SK-N-SH (cell line): ENCODE measurements at regions not wholly inside any gene's neighbourhood (a gene's known extent, or its start where the extent isn't known, plus 50 kb on each side); places are given as distances from the start of the nearest gene placed in this dataset.

ENCODE experiments used
- CTCF ChIA-PET: fragments of 300-600, 350-600 bp; formaldehyde crosslinking; extraction: SDS; loops from one replicate; lab custom pipeline; 2021; lab: Yijun Ruan, JAX
- POLR2A ChIA-PET: fragments of 350-600 bp; sonication (Branson Sonifier 250); formaldehyde crosslinking; extraction: SDS; loops from one replicate; lab custom pipeline; 2020; ENCODE audit warnings: antibody characterized with exemption, inconsistent platforms; lab: Yijun Ruan, JAX
- DNase-seq: peaks from one replicate; pipeline ENCODE4 v3.0.0; 2012
- H2AFZ ChIP-seq: fragments of 200-600 bp; sonication (generic); 2 replicates; pipeline ENCODE4 v1.8.1; 2016; ENCODE audit warnings: antibody characterized with exemption, mild to moderate bottlenecking, low read depth
- H3F3A ChIP-seq: fragments of 200-600 bp; sonication (generic); replicated peaks from 2 replicates; pipeline ENCODE3; 2016; ENCODE audit warnings: antibody characterized with exemption, mild to moderate bottlenecking; ENCODE audit not compliant: insufficient read depth
- H3K27ac ChIP-seq, 2 experiments: fragments of 200-500 bp in 1 of 2; fragments of 200-600 bp in 1 of 2; sonication (Bioruptor generic) in 1 of 2; sonication (generic), shearing (Covaris generic) in 1 of 2; 2 replicates each; pipeline versions ENCODE4 v1.5.1 to v1.6.1; 2014 to 2016; ENCODE audit warnings: low read depth in 2 of 2, inconsistent platforms in 1 of 2, low read length in 1 of 2, mild to moderate bottlenecking in 1 of 2, mixed read lengths in 1 of 2
- H3K27me3 ChIP-seq: fragments of 200-600 bp; sonication (generic), shearing (Covaris generic); 2 replicates; pipeline ENCODE4 v1.6.1; 2016; ENCODE audit warnings: mixed run types; ENCODE audit not compliant: insufficient read depth
- H3K36me3 ChIP-seq, 2 experiments: fragments of 200-500 bp in 1 of 2; fragments of 200-600 bp in 1 of 2; sonication (Bioruptor generic) in 1 of 2; sonication (generic) in 1 of 2; replicated peaks in 1 of 2; 2 replicates each; pipeline versions ENCODE3 to v1.5.1; 2014 to 2016; ENCODE audit warnings: low read length in 1 of 2, mild to moderate bottlenecking in 1 of 2; ENCODE audit not compliant: insufficient read depth in 2 of 2, control insufficient read depth in 1 of 2
- H3K4me1 ChIP-seq, 2 experiments: fragments of 200-500 bp in 1 of 2; fragments of 200-600 bp in 1 of 2; sonication (Bioruptor generic) in 1 of 2; sonication (generic), shearing (Covaris generic) in 1 of 2; 2 replicates each; pipeline versions ENCODE4 v1.5.1 to v1.6.1; 2014 to 2016; ENCODE audit warnings: low read depth in 1 of 2, low read length in 1 of 2, mixed run types in 1 of 2; ENCODE audit not compliant: insufficient read depth in 2 of 2, control insufficient read depth in 1 of 2
- H3K4me2 ChIP-seq: fragments of 200-600 bp; sonication (generic), shearing (Covaris generic); 2 replicates; pipeline ENCODE4 v1.6.1; 2017; ENCODE audit warnings: mixed run types
- H3K4me3 ChIP-seq, 2 experiments: fragments of 200-500 bp in 1 of 2; fragments of 200-600 bp in 1 of 2; sonication (Bioruptor generic) in 1 of 2; sonication (generic), shearing (Covaris generic) in 1 of 2; 2 replicates each; pipeline versions ENCODE4 v1.5.1 to v1.8.1; 2014 to 2016; ENCODE audit warnings: low read depth in 2 of 2, inconsistent platforms in 1 of 2, low read length in 1 of 2, mild to moderate bottlenecking in 1 of 2, mixed read lengths in 1 of 2, moderate library complexity in 1 of 2
- H3K79me2 ChIP-seq: fragments of 200-600 bp; sonication (generic); 2 replicates; pipeline ENCODE4 v1.8.1; 2017; ENCODE audit warnings: mild to moderate bottlenecking; ENCODE audit not compliant: insufficient read depth
- H3K9ac ChIP-seq: fragments of 200-600 bp; sonication (generic); 2 replicates; pipeline ENCODE4 v1.6.1; 2017; ENCODE audit warnings: mixed run types
- H3K9me2 ChIP-seq: fragments of 200-600 bp; sonication (generic); 2 replicates; pipeline ENCODE4 v1.6.1; 2017; ENCODE audit warnings: mixed run types
- H3K9me3 ChIP-seq: fragments of 200-600 bp; sonication (generic); 2 replicates; pipeline ENCODE4 v1.6.1; 2017; ENCODE audit warnings: mixed run types, mild to moderate bottlenecking, moderate library complexity
- H4K20me1 ChIP-seq: fragments of 200-600 bp; sonication (generic); 2 replicates; pipeline ENCODE4 v1.6.1; 2017; ENCODE audit warnings: mild to moderate bottlenecking, mixed run types; ENCODE audit not compliant: insufficient read depth
- FOSL2 ChIP-seq: IDR thresholded peaks from 2 replicates; pipeline ENCODE4 v1.4.0; 2012; ENCODE audit warnings: low read depth, mild to moderate bottlenecking, moderate library complexity, borderline replicate concordance
- GATA2 ChIP-seq: sonication (generic); formaldehyde crosslinking; IDR thresholded peaks from 2 replicates; pipeline ENCODE4 v1.5.0; 2020; ENCODE audit warnings: mild to moderate bottlenecking, missing genetic modification reagents
- IRF3 ChIP-seq: fragments of 150-350 bp; IDR thresholded peaks from 2 replicates; pipeline ENCODE4 v1.6.1; 2016; ENCODE audit warnings: mild to moderate bottlenecking, low read depth, low read length
- NFIC ChIP-seq: IDR thresholded peaks from 2 replicates; pipeline ENCODE4 v1.4.0; 2012; ENCODE audit warnings: borderline replicate concordance
- NRF1 ChIP-seq: IDR thresholded peaks from 2 replicates; pipeline ENCODE4 v1.6.1; 2012; ENCODE audit warnings: low read depth, mild to moderate bottlenecking, low read length
- PBX3 ChIP-seq: IDR thresholded peaks from 2 replicates; pipeline ENCODE4; 2012
- POLR2AphosphoS5 ChIP-seq: IDR thresholded peaks from 2 replicates; pipeline ENCODE4 v1.6.1; 2012; ENCODE audit warnings: low read depth, low read length
- REST ChIP-seq: IDR thresholded peaks from 2 replicates; pipeline ENCODE4 v1.6.1; 2012; ENCODE audit warnings: mild to moderate bottlenecking, low read depth, low read length, moderate library complexity
- RFX5 ChIP-seq: IDR thresholded peaks from 2 replicates; pipeline ENCODE4 v1.6.1; 2012; ENCODE audit warnings: mild to moderate bottlenecking, improper control_type of control experiment, low read length
- TAF1 ChIP-seq: IDR thresholded peaks from 2 replicates; pipeline ENCODE4 v1.6.1; 2012; ENCODE audit warnings: low read depth, mild to moderate bottlenecking, low read length, moderate library complexity, borderline replicate concordance
- USF1 ChIP-seq: IDR thresholded peaks from 2 replicates; pipeline ENCODE4 v1.4.0; 2012; ENCODE audit warnings: low read depth, borderline replicate concordance

DNA sequence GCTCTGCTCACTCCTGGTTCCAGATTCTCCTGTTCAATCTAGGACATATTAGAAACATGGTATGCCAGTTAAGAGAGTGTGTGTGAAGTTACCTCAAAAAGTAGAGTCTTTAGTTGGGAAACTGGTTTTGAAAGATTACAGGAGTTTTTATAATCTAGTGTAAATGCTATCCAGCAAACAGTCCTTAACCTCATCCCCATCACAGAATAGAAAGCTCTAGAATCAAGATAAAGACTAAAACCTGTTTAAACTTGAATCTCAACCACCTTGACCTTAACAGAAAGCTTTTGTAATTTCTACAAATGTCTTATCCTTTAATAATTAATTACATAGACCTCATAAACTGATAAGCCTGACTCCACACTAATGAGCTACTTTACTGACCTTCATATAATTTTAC lies 1288.7 kb upstream of the SORCS1 start:
- no peaks in the 10 kb centered on the region for H3K79me2 ChIP-seq
- no peaks in the 10 kb centered on the region for H4K20me1 ChIP-seq
- no peak for DNase-seq
- no peaks in the 10 kb centered on the region for H3K27me3 ChIP-seq
- POLR2A ChIA-PET: no interaction called here
- TF ChIP-seq NFIC (no peak), POLR2AphosphoS5 (no peak), PBX3 (no peak), FOSL2 (no peak), RFX5 (no peak), IRF3 (no peak), USF1 (no peak), GATA2 (CRISPR knock-in tag) (no peak), REST (no peak), NRF1 (no peak), TAF1 (no peak)
- H3K9me2 ChIP-seq: no peaks in the 10 kb centered on the region
- CTCF ChIA-PET: interaction anchor here (0.7 to 1.2 kb wide), 3 partner anchors 9 to 1396 kb away, joined by 3 read pairs; no protein-coding TSS in a partner anchor
- H3K4me3 ChIP-seq: no peak overlapping the region
- peak overlapping the region; percentile 87 to 91; a peak in 3 of 4 replicates for H3K27ac ChIP-seq
- H3K9me3 ChIP-seq: no peaks in the 10 kb centered on the region
- no peaks in the 10 kb centered on the region for H3K36me3 ChIP-seq
- peak overlapping the region; percentile 45; the same call in 1 of the 2 replicates for H2AFZ ChIP-seq
- H3K4me2 ChIP-seq: peak overlapping the region; percentile 29; the same call in 1 of the 2 replicates
- H3F3A ChIP-seq: peaks cover 22% of the 10 kb centered on the region
- peaks cover 7 to 22% of the 10 kb centered on the region in 2 experiments; a peak in 3 of 4 replicates for H3K4me1 ChIP-seq
- no peak overlapping the region for H3K9ac ChIP-seq
